Spleen (tissue), 7 donors: ENCODE measurements at regions not wholly inside any gene's neighbourhood (a gene's known extent, or its start where the extent isn't known, plus 50 kb on each side); places are given as distances from the start of the nearest gene placed in this dataset.

Experiments
- CTCF ChIP-seq, 11 experiments: fragments of 200-600 bp in 7 of 11; fragments of 450-650 bp in 4 of 11; sonication (generic) in 4 of 11; IDR thresholded peaks in 8 of 11; conservative IDR thresholded peaks in 3 of 11; 1 replicate in 7 of 11; 2 replicates in 4 of 11; pipeline versions ENCODE4 v1.4.0 to v1.8.0; 2016 to 2021; ENCODE audit warnings: antibody characterized with exemption in 11 of 11, inconsistent platforms in 4 of 11, mild to moderate bottlenecking in 1 of 11
- POLR2A ChIP-seq, 3 donors: fragments of 450-650 bp; IDR thresholded peaks; one replicate each; pipeline ENCODE4 v1.5.1; 2017; ENCODE audit warnings: antibody characterized with exemption in 3 of 3, mild to moderate bottlenecking in 1 of 3
- donor health status: DM: no; HTN: no; CAD: no; lungs with moderate emphysema.
- donor health status: DM: no; HTN: no; CAD: no.
- donor health status: DM: no; HTN: no; CAD: no.

- TF ChIP-seq POLR2A (IDR thresholded peaks at IDR 0.05) (no peak), CTCF (IDR thresholded peaks at IDR 0.05 in 8 of 11, conservative IDR thresholded peaks at IDR 0.05 in 3 of 11) (no peak)
Measured at GRCh38 chr18:2274613-2275012, 296.7 kb downstream of the METTL4 start.
